IPS DF 4.7 (cell line): ENCODE measurements at regions not wholly inside any gene's neighbourhood (a gene's known extent, or its start where the extent isn't known, plus 50 kb on each side); places are given as distances from the start of the nearest gene placed in this dataset.
"Not testable (repeated sequence)": the region's sequence is repeated elsewhere in the genome, so short reads cannot be mapped to it uniquely, and the experiment has no call there.

Experiments
- DNase-seq: peaks from one replicate; pipeline ENCODE4 v3.0.0-alpha.2; 2013; ENCODE audit warnings: low spot score; ENCODE audit errors: extremely low read depth

- DNase-seq = no peak
Measured at GRCh38 chr6:170098428-170099170, 192.3 kb downstream of the DLL1 start.

- DNase-seq = no peak
Measured at GRCh38 chr6:170097505-170098427, 193.1 kb downstream of the DLL1 start.

GRCh38 chr6:170096803-170097504, 193.9 kb downstream of the DLL1 start:
- DNase-seq = no peak

DNA sequence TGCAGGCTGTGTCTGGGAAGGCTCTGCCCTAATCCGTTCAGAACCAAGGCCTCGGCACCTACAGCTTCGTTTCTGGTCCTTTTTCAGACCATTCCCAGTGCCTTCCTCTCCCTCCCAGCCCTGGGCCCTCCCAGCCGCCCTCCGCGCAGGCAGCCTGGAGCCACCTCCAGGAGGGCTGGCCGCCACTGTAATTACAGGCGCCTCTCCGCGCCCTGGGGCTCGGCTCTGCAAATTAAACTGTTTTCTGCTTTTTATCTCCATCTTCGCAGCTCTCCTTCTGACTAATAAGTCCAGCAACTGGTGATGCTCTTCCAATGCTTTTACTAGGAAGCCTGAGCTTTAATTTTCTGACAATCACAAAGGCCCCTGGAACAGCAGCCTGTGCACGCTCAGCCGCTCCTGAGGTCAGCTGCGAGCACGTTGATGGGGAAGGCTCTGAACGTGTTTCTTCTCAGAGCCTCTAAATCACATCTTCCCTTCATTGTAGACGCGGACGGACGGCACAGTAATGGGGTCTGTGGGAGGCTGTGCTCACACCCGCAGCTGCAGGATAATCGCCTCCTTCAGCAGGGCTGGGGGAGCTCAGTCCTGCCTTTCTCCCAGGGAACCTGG, 194.6 kb downstream of the DLL1 start:
- no peak for DNase-seq

- DNase-seq = no peak
Measured at GRCh38 chr6:170095273-170095981, 195.5 kb downstream of the DLL1 start.

DNA sequence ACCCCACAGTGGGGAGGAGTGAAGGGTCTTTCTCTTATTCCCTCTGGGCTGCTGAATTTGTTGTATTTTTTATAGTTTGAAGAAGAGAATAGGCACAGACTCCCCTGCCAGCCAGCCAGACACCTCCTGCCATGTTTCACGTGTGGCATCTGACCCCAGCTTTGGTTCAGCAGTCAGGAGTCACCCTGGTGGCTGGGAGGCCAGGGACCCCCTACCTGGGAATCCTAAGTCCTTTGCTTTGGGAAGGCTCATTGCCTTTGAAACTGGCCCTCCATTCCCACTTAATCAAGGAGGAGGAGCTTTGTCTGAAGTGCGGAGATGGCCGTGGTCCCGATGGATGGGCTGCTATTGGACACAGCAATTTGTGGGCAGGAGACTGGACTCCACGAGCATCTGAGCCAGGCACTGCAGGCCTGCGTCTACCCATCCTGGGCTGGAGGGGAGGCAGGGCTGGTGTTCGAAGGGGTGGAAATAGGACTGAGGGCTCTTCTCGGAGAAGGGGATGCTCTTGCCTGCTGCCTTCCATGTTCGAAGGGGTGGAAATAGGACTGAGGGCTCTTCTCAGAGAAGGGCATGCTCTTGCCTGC, 196.1 kb downstream of the DLL1 start:
- no peak for DNase-seq

DNA sequence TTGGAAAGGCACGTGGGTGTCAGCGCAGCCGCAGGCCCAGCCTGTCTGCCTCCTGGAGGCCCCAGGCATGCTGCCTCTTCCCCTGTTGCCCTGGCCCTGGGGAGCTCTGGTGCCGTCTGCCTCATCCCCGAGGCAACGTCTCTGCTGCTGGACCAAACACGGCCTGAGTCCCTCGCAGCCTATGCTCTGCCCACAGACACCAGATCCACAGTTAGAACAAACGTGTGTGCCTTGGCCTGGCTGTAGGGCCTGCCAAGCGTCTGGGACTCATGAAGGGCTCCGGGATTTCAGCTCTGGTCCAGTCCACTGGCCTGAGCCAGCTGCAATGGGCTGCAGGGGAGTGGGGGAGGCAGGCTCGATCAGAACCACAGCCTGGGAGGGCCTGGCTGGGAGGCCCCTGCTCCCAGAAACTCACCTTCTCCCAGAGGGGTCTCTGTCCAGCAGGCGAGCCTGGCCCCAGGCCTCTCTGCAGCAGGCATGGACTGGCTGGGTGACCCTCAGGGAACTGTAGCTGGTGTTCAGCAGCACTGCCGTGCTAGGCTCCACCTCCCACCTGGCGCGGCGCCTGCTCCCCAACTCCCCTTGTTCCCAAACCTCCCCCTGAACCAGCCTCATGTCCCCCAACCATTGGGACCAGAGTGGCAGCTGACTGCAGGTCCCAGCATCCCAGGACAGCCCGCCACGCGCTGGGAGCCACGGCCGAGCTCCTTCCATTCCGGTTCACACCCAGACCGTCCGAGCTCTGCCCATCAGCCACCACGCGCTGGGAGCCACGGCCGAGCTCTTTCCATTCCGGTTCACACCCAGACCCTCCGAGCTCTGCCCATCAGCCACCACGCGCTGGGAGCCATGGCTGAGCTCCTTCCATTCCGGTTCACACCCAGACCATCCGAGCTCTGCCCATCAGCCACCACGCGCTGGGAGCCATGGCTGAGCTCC, 197.0 kb downstream of the DLL1 start:
- DNase-seq = no peak

- DNase-seq = no peak
Measured at GRCh38 chr6:170093276-170093657, 197.6 kb downstream of the DLL1 start.

- no peak for DNase-seq
Measured at GRCh38 chr6:170092826-170093225, 198.1 kb downstream of the DLL1 start.

DNA sequence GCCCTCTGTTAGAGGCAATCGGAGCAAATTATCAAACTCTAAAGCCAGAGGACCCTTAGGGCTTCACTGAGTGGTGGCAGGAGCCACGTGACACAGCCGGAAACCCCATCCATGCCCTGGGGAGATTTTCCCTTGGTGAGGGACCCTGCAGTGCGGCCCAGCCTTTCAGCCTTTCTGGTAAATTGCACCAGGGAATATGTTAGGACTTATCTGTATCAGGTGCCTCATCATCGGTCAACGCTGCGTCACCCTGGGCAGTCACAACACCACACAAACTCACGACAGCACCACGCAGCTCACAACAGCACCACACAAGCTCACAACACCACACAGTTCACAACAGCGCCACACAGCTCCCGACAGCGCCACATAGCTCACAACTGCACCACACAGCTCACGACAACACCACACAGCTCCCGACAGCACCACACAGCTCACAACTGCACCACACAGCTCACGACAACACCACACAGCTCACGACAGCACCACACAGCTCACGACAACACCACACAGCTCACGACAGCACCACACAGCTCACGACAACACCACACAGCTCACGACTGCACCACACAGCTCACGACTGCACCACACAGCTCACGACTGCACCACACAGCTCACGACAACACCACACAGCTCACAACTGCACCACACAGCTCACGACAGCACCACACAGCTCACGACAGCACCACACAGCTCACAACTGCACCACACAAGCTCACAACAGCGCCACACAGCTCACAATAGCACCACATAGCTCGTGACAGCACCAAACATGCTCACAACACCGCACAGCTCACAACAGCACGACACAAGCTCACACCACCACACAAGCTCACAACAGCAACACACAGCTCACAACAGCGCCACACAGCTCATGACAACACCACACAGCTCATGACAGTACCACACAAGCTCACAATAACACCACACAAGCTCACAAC, 199.0 kb downstream of the DLL1 start:
- no peak for DNase-seq

DNA sequence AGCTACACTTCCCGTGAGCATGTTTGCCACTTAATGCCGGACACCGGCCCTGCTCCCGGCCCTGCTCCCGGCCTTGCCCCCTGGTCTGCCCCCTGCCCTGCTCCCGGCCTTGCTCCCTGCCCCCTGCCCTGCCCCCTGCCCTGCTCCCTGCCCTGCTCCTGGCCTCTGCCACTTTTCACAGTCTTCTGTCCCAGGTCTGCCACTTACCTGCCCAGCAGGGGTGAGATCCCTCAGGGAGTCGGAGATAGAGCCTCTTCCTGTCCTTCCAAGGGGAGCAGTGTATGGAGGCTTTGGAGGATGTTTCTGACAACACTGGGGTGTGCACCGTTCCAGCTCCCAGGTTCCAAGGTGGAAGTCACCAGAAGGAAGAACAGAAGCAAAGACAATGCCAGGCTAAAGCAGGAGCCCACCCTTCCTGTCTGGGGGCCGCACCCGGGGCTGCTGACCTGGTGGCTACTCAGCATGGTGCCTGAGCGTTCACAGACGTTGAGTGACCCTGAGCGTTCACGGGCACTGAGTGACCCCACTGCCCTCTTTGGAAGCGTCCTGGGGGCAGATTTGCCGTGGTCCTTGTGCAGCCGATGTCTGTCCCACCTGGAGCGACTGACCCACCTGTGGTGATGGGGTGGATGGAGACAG, 199.8 kb downstream of the DLL1 start:
- no peak for DNase-seq

DNA sequence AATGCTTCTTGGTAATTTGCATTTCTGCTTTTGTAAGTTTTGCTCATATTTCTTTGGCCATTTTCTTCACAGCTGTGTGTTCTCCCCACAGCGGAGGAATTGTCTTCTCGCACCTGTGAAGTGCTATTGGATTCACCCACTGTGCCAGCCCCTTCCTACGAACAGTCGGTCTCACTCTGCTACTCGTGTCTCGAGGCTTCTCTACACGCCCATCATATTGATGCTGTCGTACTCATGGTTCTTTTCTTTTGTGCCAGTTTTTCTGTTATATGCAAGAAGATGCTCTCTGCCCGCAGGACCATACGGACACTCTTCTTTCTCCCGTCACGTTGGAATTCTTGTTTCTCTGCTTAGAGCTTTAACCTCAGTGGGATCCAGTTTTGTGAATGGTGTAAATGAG, 200.3 kb downstream of the DLL1 start:
- no peak for DNase-seq

DNA sequence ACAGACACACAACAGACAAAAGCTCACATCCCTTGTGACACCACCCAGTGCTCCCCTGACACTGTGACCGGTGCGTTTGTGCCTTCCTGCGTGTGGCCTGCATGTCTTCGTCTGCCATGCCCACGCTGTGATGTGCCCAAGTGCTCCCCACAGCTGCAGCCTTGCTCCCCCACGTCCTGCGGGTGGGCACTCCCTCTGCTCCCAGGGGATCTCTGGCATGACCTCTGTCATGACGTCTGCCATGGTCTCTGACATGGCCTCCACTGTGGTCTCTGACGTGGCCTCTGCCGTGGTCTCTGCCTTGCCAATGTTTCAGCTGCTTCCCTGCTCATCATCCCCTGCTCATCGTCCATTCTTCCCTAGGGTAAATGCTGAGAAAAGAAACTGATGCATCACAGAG, 200.9 kb downstream of the DLL1 start:
- DNase-seq = no peak

- DNase-seq = no peak
Measured at GRCh38 chr6:170088582-170088955, 202.3 kb downstream of the DLL1 start.

GRCh38 chr6:170087941-170088581, 202.8 kb downstream of the DLL1 start:
- no peak for DNase-seq

GRCh38 chr6:170087421-170087780, 203.5 kb downstream of the DLL1 start:
- DNase-seq = not testable (repeated sequence)

DNA sequence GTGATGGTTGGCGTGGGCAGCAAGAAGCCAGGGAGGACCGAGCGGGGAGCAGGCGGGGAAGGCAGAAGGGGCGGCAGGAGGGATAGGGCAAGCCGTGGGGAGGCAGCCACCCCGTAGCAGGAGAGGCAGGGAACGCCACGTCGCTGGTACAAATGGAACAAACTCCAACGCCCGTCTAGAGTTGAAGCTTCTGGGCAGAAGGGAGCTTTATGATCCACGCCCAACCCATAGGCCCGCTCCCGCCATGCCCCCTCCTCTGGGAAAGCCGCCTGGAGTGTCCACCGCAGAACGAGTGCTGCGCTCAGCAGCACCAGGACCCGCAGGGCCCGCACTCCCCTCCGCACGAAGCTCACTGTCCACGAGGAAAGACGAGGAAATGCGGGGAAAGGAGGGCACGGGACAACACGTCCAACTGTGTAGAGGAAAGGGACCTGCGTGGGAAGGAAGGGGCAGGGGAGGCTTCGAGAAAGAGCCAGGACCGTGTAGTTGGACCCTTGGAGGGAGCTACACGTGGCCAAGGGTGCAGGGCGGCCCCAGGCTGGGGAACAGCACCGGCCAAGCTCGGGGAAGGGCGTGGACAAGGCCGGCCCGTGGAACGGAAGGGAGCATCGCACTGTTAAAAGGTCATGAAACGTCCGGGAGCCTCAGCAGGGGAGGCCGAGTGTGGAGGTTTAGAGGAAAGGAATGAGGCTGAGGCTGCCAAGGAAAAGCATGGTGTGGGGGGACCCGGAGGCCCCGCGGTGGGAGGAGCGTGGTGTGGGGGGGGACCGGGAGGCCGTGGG, 204.0 kb downstream of the DLL1 start:
- no peak for DNase-seq
